ENCODE measurements at regions not wholly inside any gene's neighbourhood (a gene's known extent, or its start where the extent isn't known, plus 50 kb on each side); places are given as distances from the start of the nearest gene placed in this dataset.

- no peak for TF ChIP-seq CTCF (IDR thresholded peaks at IDR 0.05)
- no peak for TF ChIP-seq POLR2AphosphoS5 (IDR thresholded peaks at IDR 0.05)
- no peak for TF ChIP-seq POLR2A (IDR thresholded peaks at IDR 0.05)
Measured at GRCh38 chr1:203422116-203422515, 53.5 kb upstream of the PRELP start.

Measured in breast epithelium (tissue), 3 donors.